Hepatocyte (in vitro differentiated cells): ENCODE measurements at regions not wholly inside any gene's neighbourhood (a gene's known extent, or its start where the extent isn't known, plus 50 kb on each side); places are given as distances from the start of the nearest gene placed in this dataset.
"Not testable (repeated sequence)": the region's sequence is repeated elsewhere in the genome, so short reads cannot be mapped to it uniquely, and the experiment has no call there.

Experiments
- CTCF ChIP-seq: fragments of 200-600 bp; sonication (generic); IDR thresholded peaks from 2 replicates; pipeline ENCODE4 v1.5.1; 2016; ENCODE audit warnings: antibody characterized with exemption, mild to moderate bottlenecking; ENCODE audit not compliant: poor library complexity
- EZH2 ChIP-seq: fragments of 200-600 bp; sonication (generic); IDR thresholded peaks from 2 replicates; pipeline ENCODE4 v1.6.1; 2016; ENCODE audit warnings: antibody characterized with exemption, mild to moderate bottlenecking, borderline replicate concordance

DNA sequence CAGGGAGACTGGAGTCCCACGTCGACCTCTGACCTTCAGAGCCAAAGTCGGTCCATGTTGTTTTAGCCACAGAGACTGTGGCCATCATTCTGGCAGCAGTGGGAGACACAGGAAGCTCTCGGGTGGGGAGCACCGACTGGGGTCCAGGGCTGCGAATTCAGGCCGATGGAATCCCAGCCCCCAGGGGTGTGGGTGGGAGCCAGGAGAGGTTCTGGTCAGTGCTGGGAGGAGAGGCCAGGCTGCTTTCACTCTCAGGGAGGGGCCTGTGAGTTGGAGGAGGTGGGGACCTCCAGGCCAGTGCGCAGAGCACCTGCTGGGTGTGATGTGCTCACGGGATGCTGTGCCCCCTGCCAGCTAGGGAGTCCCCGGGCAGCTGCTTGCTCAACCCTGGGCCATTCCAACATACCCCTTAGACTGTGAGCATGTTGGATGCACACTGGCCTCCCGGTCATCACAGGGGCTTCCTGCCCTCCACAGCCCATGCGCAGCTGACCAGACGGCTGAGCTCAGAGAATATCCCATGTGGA is 196.5 kb downstream of the LAT start:
- TF ChIP-seq EZH2, CTCF: not testable (repeated sequence)
